ENCODE measurements at regions not wholly inside any gene's neighbourhood (a gene's known extent, or its start where the extent isn't known, plus 50 kb on each side); places are given as distances from the start of the nearest gene placed in this dataset.

- no peak for TF ChIP-seq CTCF (IDR thresholded peaks at IDR 0.05)
- Histone ChIP-seq H3K9me3 (no peaks in the 10 kb centered on the region), H3K4me3 (no peak overlapping the region), H3K27me3 (replicated peaks; ENCODE audit: insufficient read depth) (no peaks in the 10 kb centered on the region), H3K36me3 (no peaks in the 10 kb centered on the region), H3K4me1 (ENCODE audit: control insufficient read depth in 1 of 2, low read depth in 2 of 2) (no peaks in the 10 kb centered on the region), H3K27ac (no peak overlapping the region)
- no peak for DNase-seq (ENCODE audit: low spot score)
- no peak for ATAC-seq (ENCODE audit: insufficient number of reproducible peaks, low FRiP score, low read depth)
Observed at GRCh38 chr18:39529358-39529757, 1963.8 kb upstream of the CELF4 start.

GRCh38 chr18:39527465-39527864 lies 1961.9 kb upstream of the CELF4 start:
- ATAC-seq (ENCODE audit: insufficient number of reproducible peaks, low FRiP score, low read depth) (no peak), DNase-seq (ENCODE audit: low spot score) (no peak)
- TF ChIP-seq CTCF (IDR thresholded peaks at IDR 0.05) = no peak
- H3K4me1 ChIP-seq (ENCODE audit: control insufficient read depth in 1 of 2, low read depth in 2 of 2) = no peaks in the 10 kb centered on the region
- no peak overlapping the region for H3K4me3 ChIP-seq
- H3K27me3 ChIP-seq (replicated peaks; ENCODE audit: insufficient read depth) = no peaks in the 10 kb centered on the region
- H3K9me3 ChIP-seq = no peaks in the 10 kb centered on the region
- no peak overlapping the region for H3K27ac ChIP-seq
- no peaks in the 10 kb centered on the region for H3K36me3 ChIP-seq

GRCh38 chr18:39524370-39524769 lies 1958.8 kb upstream of the CELF4 start:
- Histone ChIP-seq H3K27ac (no peak overlapping the region), H3K9me3 (no peaks in the 10 kb centered on the region), H3K36me3 (no peaks in the 10 kb centered on the region), H3K4me3 (no peak overlapping the region), H3K27me3 (replicated peaks; ENCODE audit: insufficient read depth) (no peaks in the 10 kb centered on the region), H3K4me1 (ENCODE audit: control insufficient read depth in 1 of 2, low read depth in 2 of 2) (no peaks in the 10 kb centered on the region)
- DNase-seq (ENCODE audit: low spot score) (no peak), ATAC-seq (ENCODE audit: insufficient number of reproducible peaks, low FRiP score, low read depth) (no peak)
- no peak for TF ChIP-seq CTCF (IDR thresholded peaks at IDR 0.05)

- no peaks in the 10 kb centered on the region for H3K27me3 ChIP-seq (replicated peaks; ENCODE audit: insufficient read depth)
- no peak overlapping the region for H3K27ac ChIP-seq
- TF ChIP-seq CTCF (IDR thresholded peaks at IDR 0.05) = no peak
- ATAC-seq (ENCODE audit: insufficient number of reproducible peaks, low FRiP score, low read depth) (no peak), DNase-seq (ENCODE audit: low spot score) (no peak)
- no peaks in the 10 kb centered on the region for H3K4me1 ChIP-seq (ENCODE audit: control insufficient read depth in 1 of 2, low read depth in 2 of 2)
- no peak overlapping the region for H3K4me3 ChIP-seq
- H3K36me3 ChIP-seq = no peaks in the 10 kb centered on the region
- no peaks in the 10 kb centered on the region for H3K9me3 ChIP-seq
Observed at GRCh38 chr18:39523281-39523680, 1957.7 kb upstream of the CELF4 start.

- H3K36me3 ChIP-seq = no peaks in the 10 kb centered on the region
- no peak for TF ChIP-seq CTCF (IDR thresholded peaks at IDR 0.05)
- no peak for DNase-seq (ENCODE audit: low spot score)
- no peak overlapping the region for H3K27ac ChIP-seq
- ATAC-seq (ENCODE audit: insufficient number of reproducible peaks, low FRiP score, low read depth) = no peak
- H3K9me3 ChIP-seq = no peaks in the 10 kb centered on the region
- no peak overlapping the region for H3K4me3 ChIP-seq
- no peaks in the 10 kb centered on the region for H3K4me1 ChIP-seq (ENCODE audit: control insufficient read depth in 1 of 2, low read depth in 2 of 2)
- H3K27me3 ChIP-seq (replicated peaks; ENCODE audit: insufficient read depth) = no peaks in the 10 kb centered on the region
Observed at GRCh38 chr18:39521164-39521563, 1955.6 kb upstream of the CELF4 start.
